ENCODE measurements at regions not wholly inside any gene's neighbourhood (a gene's known extent, or its start where the extent isn't known, plus 50 kb on each side); places are given as distances from the start of the nearest gene placed in this dataset.

GRCh38 chr15:31805090-31805662, 225.1 kb upstream of the CHRNA7 start:
- no peaks in the 10 kb centered on the region for H3K36me3 ChIP-seq
- no peak for TF ChIP-seq CTCF (IDR thresholded peaks at IDR 0.05)
- H3K9me3 ChIP-seq, result peaks cover 0 to 3% (median under 1%) of the 10 kb centered on the region in 3 donors
- no peak overlapping the region for H3K4me3 ChIP-seq
- no peak overlapping the region for H3K27ac ChIP-seq
- DNase-seq, result no peak
- no peaks in the 10 kb centered on the region for H3K27me3 ChIP-seq
- no peaks in the 10 kb centered on the region for H3K4me1 ChIP-seq
- intact Hi-C loops (cut with DNase I; ENCODE audit: low total_unique reads), result no loop called here

- no peaks in the 10 kb centered on the region for H3K36me3 ChIP-seq
- H3K27me3 ChIP-seq, result no peaks in the 10 kb centered on the region
- H3K9me3 ChIP-seq, result peaks cover 0 to 8% (median 3%) of the 10 kb centered on the region in 3 donors
- no peak overlapping the region for H3K27ac ChIP-seq
- intact Hi-C loops (cut with DNase I; ENCODE audit: low total_unique reads), result no loop called here
- no peak for DNase-seq
- H3K4me3 ChIP-seq, result no peak overlapping the region
- no peak for TF ChIP-seq CTCF (IDR thresholded peaks at IDR 0.05)
- H3K4me1 ChIP-seq, result no peaks in the 10 kb centered on the region
These were observed 224.2 kb upstream of the CHRNA7 start for GRCh38 chr15:31806106-31806505.

DNA sequence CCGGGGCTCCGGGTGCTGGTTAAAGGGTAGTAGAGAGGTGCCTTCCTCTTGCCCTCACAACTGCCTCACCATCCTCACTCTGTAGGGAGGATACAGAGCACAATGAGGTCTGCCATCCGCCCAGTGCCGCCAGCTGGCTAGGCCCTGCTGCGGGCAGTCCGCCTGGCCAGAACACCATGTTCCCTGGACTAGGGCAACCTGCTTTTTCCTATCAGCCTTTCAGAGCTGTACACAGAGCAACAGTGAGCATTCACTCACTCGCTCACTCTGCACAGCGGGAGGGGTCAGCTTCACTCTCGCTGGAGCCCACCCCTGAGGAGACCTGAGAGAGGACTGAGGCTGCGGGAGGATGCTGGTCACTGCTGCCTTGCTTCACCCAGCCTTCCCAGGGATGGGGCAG, 218.7 kb upstream of the CHRNA7 start:
- no peak for TF ChIP-seq CTCF (IDR thresholded peaks at IDR 0.05)
- intact Hi-C loops (cut with DNase I; ENCODE audit: low total_unique reads), result no loop called here
- peak in 1 of 2 donors; percentile 24 for DNase-seq
- Histone ChIP-seq H3K9me3 (peaks cover 0 to 8% (median 3%) of the 10 kb centered on the region in 3 donors), H3K4me3 (no peak overlapping the region), H3K4me1 (no peaks in the 10 kb centered on the region), H3K27me3 (no peaks in the 10 kb centered on the region), H3K36me3 (no peaks in the 10 kb centered on the region), H3K27ac (no peak overlapping the region)

DNA sequence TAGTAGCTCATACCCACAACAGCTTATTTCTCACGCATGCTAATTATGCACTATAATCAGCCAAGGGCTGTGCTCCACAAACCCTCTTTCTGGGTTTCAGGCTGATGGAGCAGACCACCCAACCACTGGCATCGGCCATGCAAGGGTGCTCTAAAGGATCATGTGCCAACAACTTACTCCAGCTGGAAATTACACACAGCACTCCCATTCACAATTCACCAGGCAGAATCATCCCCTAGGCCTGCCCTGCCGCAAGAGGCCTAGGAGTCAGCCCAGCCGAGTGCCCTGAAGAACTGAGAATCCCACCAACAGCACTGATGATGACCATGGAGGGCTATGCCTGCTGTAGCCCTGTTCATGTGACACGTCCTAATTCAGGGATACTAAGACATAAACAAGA, 216.2 kb upstream of the CHRNA7 start:
- no peaks in the 10 kb centered on the region for H3K4me1 ChIP-seq
- H3K36me3 ChIP-seq, result no peaks in the 10 kb centered on the region
- TF ChIP-seq CTCF (IDR thresholded peaks at IDR 0.05), result no peak
- H3K4me3 ChIP-seq, result no peak overlapping the region
- DNase-seq, result peak in 1 of 2 donors; percentile 13
- no peaks in the 10 kb centered on the region for H3K27me3 ChIP-seq
- H3K27ac ChIP-seq, result no peak overlapping the region
- intact Hi-C loops (cut with DNase I; ENCODE audit: low total_unique reads), result no loop called here
- peaks cover 0 to 8% (median 3%) of the 10 kb centered on the region in 3 donors for H3K9me3 ChIP-seq

- Histone ChIP-seq H3K4me1 (no peaks in the 10 kb centered on the region), H3K9me3 (peaks cover 0 to 3% (median 0%) of the 10 kb centered on the region in 3 donors), H3K27ac (no peak overlapping the region), H3K36me3 (no peaks in the 10 kb centered on the region), H3K4me3 (no peak overlapping the region), H3K27me3 (no peaks in the 10 kb centered on the region)
- intact Hi-C loops (cut with DNase I; ENCODE audit: low total_unique reads), result no loop called here
- DNase-seq, result peak in 1 of 2 donors; percentile 23
- TF ChIP-seq CTCF (IDR thresholded peaks at IDR 0.05), result no peak
These were observed 214.7 kb upstream of the CHRNA7 start for GRCh38 chr15:31815411-31816155.

Data from tibial artery (tissue), 4 donors.